AG08396 (cell line): ENCODE measurements at regions not wholly inside any gene's neighbourhood (a gene's known extent, or its start where the extent isn't known, plus 50 kb on each side); places are given as distances from the start of the nearest gene placed in this dataset.
"Not testable (repeated sequence)": the region's sequence is repeated elsewhere in the genome, so short reads cannot be mapped to it uniquely, and the experiment has no call there.

Experiments
- DNase-seq: peaks from one replicate; pipeline ENCODE4 v3.0.0; 2012; ENCODE audit warnings: low spot score, mixed read lengths

- no peak for DNase-seq
Measured at GRCh38 chr6:166806217-166806838, 150.0 kb downstream of the RNASET2 start.

GRCh38 chr6:166803471-166803870 lies 152.9 kb downstream of the RNASET2 start:
- no peak for DNase-seq

DNA sequence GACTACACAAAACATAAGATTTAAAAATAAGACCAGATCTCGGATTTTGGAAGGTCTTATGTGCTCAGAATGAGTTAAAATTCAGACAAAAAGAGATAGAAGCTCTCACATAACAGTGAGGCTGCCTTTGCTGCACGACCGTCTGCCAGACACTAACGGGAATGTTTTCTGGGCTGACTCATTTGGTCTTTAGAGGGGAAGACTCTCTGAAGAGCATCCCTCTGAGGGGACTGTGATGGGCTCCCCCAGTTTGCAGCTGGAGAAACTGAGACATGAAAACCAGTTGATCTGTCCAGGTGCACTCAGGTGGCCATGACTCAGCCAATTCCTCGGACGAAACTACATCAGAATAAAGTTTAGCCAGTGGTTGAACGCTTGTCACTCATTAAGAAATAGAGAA lies 153.9 kb downstream of the RNASET2 start:
- no peak for DNase-seq

DNA sequence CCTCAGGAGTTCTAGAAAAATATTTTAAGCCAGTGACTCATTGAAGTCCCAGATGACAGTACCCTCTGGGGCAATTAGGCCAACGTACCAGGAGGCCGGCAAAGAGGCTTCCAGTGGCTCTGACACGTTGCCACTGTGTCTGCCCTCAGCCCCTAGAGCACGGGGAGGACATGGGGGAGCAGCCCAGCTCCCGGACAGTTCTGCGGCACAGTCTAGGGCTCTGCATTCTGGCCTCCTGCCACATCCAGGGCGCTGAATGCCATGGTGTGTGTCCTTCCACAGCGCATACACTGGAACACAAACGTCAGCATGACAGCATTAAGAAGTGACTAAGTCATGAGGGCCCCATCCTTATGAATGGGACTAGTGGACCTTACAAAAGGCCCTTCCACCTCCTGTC lies 156.2 kb downstream of the RNASET2 start:
- no peak for DNase-seq

GRCh38 chr6:166798652-166799051 lies 157.7 kb downstream of the RNASET2 start:
- no peak for DNase-seq

DNA sequence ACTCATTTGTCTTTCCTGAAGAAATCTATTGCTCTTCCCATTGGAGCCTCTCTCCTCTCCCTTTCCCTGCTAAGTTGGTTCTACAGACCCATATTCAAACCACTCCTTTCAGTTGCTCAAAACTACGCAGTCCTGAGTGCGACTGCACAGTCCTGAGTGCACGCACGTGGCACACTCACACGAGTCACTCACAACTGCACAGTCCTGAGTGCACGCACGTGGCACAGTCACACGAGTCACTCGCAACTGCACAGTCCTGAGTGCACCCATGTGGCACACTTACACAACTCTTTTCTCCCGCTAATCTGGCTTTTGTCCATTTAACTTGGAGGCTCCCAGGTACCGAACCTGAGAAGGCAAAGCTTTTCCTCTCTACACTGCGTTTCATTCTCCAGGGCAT lies 159.7 kb downstream of the RNASET2 start:
- no peak for DNase-seq

DNA sequence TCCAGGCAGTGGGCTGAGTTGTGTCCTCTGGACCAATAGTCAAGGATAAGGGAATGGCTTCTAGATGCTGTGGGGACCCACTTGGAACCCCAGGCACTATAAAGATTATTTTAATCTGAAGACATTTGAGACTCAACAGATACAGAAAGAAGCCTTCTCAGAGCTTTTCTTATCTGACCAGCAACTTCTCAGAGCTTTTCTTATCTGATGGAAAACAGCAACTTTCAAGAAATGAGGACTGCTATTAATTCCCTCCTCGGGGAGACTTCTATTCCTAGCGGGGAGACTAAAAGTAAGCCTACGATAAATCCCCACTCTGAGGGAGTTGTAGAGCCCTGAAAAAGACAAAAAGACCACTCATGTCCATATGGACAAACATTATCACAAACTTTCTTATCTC lies 160.5 kb downstream of the RNASET2 start:
- no peak for DNase-seq

- not testable (repeated sequence) for DNase-seq
Measured at GRCh38 chr6:166790808-166791207, 163.8 kb upstream of the RPS6KA2 start.

DNA sequence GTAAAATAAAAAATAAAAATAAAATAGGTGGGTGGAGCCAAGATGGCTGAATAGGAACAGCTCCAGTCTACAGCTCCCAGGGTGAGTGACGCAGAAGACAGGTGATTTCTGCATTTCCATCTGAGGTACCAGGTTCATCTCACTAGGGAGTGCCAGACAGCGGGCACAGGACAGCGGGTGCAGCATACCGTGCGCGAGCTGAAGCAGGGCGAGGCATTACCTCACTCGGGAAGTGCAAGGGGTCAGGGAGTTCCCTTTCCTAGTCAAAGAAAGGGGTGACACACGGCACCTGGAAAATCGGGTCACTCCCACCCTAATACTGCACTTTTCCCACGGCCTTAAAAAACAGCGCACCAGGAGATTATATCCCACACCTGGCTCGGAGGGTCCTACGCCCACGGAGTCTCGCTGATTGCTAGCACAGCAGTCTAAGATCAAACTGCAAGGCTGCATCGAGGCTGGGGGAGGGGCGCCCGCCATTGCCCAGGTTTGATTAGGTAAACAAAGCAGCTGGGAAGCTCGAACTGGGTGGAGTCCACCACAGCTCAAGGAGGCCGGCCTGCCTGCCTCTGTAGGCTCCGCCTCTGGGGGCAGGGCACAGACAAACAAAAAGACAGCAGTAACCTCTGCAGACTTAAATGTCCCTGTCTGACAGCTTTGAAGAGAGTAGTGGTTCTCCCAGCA lies 161.9 kb upstream of the RPS6KA2 start:
- not testable (repeated sequence) for DNase-seq

- DNase-seq = peak; percentile 70
Measured at GRCh38 chr6:166786704-166787293, 159.7 kb upstream of the RPS6KA2 start.

- no peak for DNase-seq
Measured at GRCh38 chr6:166785131-166785530, 158.1 kb upstream of the RPS6KA2 start.

DNA sequence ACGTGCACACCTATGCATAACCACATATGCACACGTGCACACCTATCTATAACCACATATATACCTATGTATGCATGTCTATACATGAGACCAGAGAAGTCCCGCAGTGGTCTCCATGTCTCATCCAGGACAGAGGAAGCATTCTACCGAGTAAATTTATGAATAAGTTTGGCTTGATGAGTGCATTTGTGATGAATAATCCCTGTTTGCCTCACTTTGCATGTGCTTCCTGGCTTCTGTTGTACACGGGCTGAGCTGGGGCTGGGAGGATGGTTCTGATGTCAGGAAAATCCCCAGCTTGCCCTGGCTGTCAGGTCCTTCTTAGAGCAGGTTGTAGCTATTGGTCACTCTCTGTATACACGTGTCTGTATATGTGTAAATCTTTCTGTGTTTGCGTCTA lies 157.6 kb upstream of the RPS6KA2 start:
- DNase-seq = no peak

DNA sequence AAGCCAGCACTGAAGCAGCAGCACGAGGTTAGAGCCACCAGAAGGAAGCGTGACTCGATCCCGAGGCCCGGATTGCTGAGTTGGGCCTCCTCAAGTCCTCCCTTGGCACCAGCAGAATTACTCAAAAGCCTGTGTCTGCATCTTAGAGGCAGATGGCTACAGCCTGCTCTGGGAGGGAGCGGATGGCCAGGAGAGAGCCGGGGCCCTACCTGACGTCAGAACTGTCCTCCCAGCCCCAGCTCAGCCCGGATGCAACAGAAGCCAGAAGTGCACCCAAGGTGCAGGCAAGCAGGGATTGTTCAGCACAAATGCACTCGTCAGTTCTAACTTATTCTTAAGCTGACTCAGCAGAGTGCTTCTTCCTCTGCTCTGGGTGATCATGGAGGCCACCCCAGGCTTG lies 155.5 kb upstream of the RPS6KA2 start:
- DNase-seq = no peak

- no peak for DNase-seq
Measured at GRCh38 chr6:166781331-166781730, 154.3 kb upstream of the RPS6KA2 start.

GRCh38 chr6:166779963-166780683 lies 153.1 kb upstream of the RPS6KA2 start:
- no peak for DNase-seq

GRCh38 chr6:166779381-166779780 lies 152.3 kb upstream of the RPS6KA2 start:
- DNase-seq = no peak

DNA sequence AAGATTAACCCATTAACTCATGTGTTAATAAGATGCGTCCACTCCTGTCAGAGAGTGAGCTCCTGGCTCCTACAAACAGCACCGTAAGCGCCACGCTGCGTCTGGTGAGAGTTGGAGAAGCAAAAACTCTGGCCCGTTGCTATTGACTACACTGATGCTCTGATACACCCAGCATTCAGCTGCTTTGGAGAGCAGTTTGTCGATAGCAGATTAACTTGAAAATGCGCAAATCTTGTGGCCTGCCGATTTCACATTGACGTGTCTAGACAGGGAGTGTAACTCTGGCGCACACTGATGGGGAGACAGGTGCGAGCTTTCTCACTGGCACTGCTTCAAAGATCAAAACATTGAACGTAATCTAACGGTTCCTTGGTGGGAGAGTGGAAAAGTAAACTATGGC lies 151.7 kb upstream of the RPS6KA2 start:
- no peak for DNase-seq

GRCh38 chr6:166778046-166778445 lies 151.0 kb upstream of the RPS6KA2 start:
- DNase-seq = no peak

DNA sequence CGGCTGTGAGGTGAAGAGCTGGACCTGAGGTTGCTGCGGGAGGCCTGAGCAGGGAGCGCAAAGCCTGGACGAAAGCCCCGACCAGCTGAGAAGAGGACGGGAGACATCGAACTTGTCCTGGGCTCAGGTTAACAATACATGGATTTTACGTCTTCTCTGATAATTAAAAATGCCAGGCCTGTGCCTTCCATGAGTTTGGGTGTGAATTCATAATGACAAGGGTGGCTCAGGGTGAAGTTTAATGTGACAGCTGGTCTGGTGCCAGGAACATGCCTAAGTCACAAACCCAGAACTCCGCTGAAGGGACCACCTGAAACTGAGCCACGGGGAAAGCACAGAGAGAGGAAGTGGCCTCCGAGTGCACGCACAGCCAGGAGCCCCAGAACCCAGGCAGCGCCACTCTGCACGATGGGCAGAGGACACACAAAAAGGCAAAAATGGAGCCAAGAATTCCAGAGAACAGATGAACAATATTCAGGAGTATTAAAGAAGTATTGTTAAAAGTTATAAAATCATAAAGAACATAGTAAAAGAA lies 150.1 kb upstream of the RPS6KA2 start:
- no peak for DNase-seq

DNA sequence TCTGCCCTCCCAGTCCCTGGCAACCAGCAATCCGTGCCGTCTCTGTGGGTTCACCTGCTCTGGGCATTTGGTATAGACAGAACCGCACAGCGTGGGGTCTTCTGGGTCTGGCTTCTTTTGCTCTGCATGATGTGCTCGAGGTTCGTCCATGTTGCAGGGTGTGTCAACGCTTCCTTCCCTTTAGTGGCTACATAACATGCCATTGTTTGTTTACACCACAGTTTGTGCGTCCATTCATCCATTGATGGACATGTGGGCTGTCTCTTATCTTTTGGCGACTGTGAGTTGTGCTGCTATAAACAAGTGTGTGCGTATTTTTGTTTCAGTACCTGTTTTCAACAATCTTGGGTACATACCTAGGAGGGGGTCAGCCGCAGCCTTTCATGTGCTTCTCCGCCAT lies 149.5 kb upstream of the RPS6KA2 start:
- DNase-seq = no peak

DNA sequence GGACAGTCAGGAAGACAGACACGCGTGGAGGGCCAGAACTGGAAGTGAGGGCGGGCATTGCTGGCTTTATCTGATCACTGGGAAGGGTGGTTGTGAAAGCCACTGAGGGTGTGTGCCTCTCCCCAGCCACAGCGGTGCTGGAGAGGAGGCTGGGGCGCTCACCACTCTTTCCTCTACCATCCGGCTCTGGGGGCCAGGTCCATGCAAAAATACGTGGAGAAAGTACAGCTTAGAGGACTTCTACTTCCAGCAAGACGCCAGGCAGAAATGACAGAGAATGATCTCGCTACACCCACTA lies 148.8 kb upstream of the RPS6KA2 start:
- no peak for DNase-seq

DNA sequence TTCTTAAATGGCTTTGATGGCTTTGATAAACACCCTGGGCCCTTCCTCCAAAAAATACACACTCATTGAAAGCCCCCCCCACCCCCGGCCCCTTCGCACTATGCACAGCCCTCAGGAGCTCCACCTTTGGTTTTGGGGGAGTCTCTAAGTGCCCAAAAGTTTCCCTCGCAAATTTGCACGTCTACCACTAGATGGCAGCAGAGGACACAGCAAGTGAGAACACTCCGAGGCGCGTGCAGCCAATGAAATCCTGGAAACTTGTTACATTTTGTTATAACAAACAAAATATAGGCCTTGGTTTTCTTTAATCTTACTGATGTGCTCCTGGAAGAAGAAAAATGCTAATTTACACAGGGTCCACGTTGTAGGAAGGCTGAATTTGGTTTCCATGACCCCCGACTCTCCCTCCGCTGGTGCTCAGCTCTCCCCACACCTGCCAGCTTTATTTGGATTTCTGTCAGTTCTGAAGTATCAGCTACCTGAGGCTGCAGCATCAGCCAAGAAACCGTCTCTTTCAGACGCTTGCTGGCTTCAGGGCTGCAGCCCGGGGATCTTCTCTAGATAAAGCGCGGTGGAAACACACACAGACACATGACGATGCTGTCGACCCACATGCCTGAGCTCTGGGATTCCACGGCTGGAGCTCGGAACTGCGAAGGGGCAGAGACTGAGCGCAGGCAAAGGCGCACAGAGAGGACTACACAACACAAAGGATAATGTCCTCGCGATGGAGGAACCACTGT lies 148.3 kb upstream of the RPS6KA2 start:
- peak; percentile 83 for DNase-seq
